Stimulated activated CD8-positive, alpha-beta memory T cell treated with anti-CD3 and anti-CD28 coated beads, Interleukin-4, amount 100 ng/mL, for 4 hours (primary cell): ENCODE measurements at regions not wholly inside any gene's neighbourhood (a gene's known extent, or its start where the extent isn't known, plus 50 kb on each side); places are given as distances from the start of the nearest gene placed in this dataset.

Source experiments
- DNase-seq, 2 donors: peaks; one replicate each; pipeline ENCODE4 v3.0.0-alpha.2; 2020; ENCODE audit warnings: low read depth in 2 of 2, low spot score in 1 of 2

- no peak for DNase-seq
Measured at GRCh38 chr1:221832617-221833016, 90.7 kb upstream of the DUSP10 start.

- DNase-seq, result no peak
Measured at GRCh38 chr1:221832151-221832550, 90.3 kb upstream of the DUSP10 start.

- peak in 1 of 2 donors; percentile 30 for DNase-seq
Measured at GRCh38 chr1:221829327-221830015, 87.6 kb upstream of the DUSP10 start.

GRCh38 chr1:221827307-221827642 lies 85.4 kb upstream of the DUSP10 start:
- no peak for DNase-seq

- DNase-seq, result no peak
Measured at GRCh38 chr1:221824909-221825308, 83.0 kb upstream of the DUSP10 start.

GRCh38 chr1:221824025-221824424 lies 82.1 kb upstream of the DUSP10 start:
- DNase-seq, result no peak

GRCh38 chr1:221823561-221823960 lies 81.7 kb upstream of the DUSP10 start:
- no peak for DNase-seq

GRCh38 chr1:221823149-221823548 lies 81.3 kb upstream of the DUSP10 start:
- DNase-seq, result no peak

GRCh38 chr1:221822591-221822990 lies 80.7 kb upstream of the DUSP10 start:
- no peak for DNase-seq

GRCh38 chr1:221816899-221817298 lies 75.0 kb upstream of the DUSP10 start:
- DNase-seq, result no peak

- DNase-seq, result no peak
Measured at GRCh38 chr1:221815660-221816059, 73.8 kb upstream of the DUSP10 start.

- no peak for DNase-seq
Measured at GRCh38 chr1:221813887-221814286, 72.0 kb upstream of the DUSP10 start.

- DNase-seq, result no peak
Measured at GRCh38 chr1:221812905-221813597, 71.2 kb upstream of the DUSP10 start.

- no peak for DNase-seq
Measured at GRCh38 chr1:221812088-221812752, 70.3 kb upstream of the DUSP10 start.

- DNase-seq, result no peak
Measured at GRCh38 chr1:221810406-221810805, 68.5 kb upstream of the DUSP10 start.

GRCh38 chr1:221809091-221810029 lies 67.5 kb upstream of the DUSP10 start:
- no peak for DNase-seq

- no peak for DNase-seq
Measured at GRCh38 chr1:221806984-221807383, 65.1 kb upstream of the DUSP10 start.

GRCh38 chr1:221806236-221806635 lies 64.3 kb upstream of the DUSP10 start:
- no peak for DNase-seq

- DNase-seq, result no peak
Measured at GRCh38 chr1:221805121-221805520, 63.2 kb upstream of the DUSP10 start.

- no peak for DNase-seq
Measured at GRCh38 chr1:221804303-221804702, 62.4 kb upstream of the DUSP10 start.

GRCh38 chr1:221801773-221802516 lies 60.1 kb upstream of the DUSP10 start:
- DNase-seq, result no peak
